ENCODE measurements at regions not wholly inside any gene's neighbourhood (a gene's known extent, or its start where the extent isn't known, plus 50 kb on each side); places are given as distances from the start of the nearest gene placed in this dataset.

GRCh38 chr4:92112805-92113204, 191.0 kb upstream of the GRID2 start:
- H3K9ac ChIP-seq (ENCODE audit: low read depth in 1 of 2, low read length in 2 of 2): no peak overlapping the region
- TF ChIP-seq MAX (IDR thresholded peaks at IDR 0.05): no peak
- no peak for TF ChIP-seq ATF3 (IDR thresholded peaks at IDR 0.05)
- no peak for TF ChIP-seq GABPA (IDR thresholded peaks at IDR 0.05 in 1 of 2, conservative IDR thresholded peaks at IDR 0.05 in 1 of 2)
- TF ChIP-seq JUND (IDR thresholded peaks at IDR 0.05): no peak
- TF ChIP-seq REST (IDR thresholded peaks at IDR 0.05): no peak
- no peak for TF ChIP-seq SP1 (IDR thresholded peaks at IDR 0.05)
- TF ChIP-seq RXRA (IDR thresholded peaks at IDR 0.05): no peak
- no peak for TF ChIP-seq HNF4A (conservative IDR thresholded peaks at IDR 0.05)
- no peak for TF ChIP-seq NR2F2 (IDR thresholded peaks at IDR 0.05)
- TF ChIP-seq EGR1 (IDR thresholded peaks at IDR 0.05; ENCODE audit: low read depth in 2 of 2): no peak
- no peak for TF ChIP-seq ZBTB33 (IDR thresholded peaks at IDR 0.05)
- no peak for TF ChIP-seq RAD21 (IDR thresholded peaks at IDR 0.05)
- no peak for TF ChIP-seq HNF4G (IDR thresholded peaks at IDR 0.05)
- no peak for TF ChIP-seq FOXA2 (IDR thresholded peaks at IDR 0.05)
- TF ChIP-seq YY1 (IDR thresholded peaks at IDR 0.05): no peak
- WGBS: 70% methylated on average over 2 of the region's 2 CpGs

GRCh38 chr4:92120810-92121498, 182.8 kb upstream of the GRID2 start:
- Histone ChIP-seq H3K27ac (ENCODE audit: low read depth in 1 of 2, low read length in 2 of 2) (no peak overlapping the region), H3K4me1 (ENCODE audit: control insufficient read depth in 4 of 4, insufficient read depth in 4 of 4, low read length in 3 of 4) (no peaks in the 10 kb centered on the region), H3K9me3 (ENCODE audit: control insufficient read depth in 4 of 4, low read length in 3 of 4) (no peaks in the 10 kb centered on the region), H3K4me3 (ENCODE audit: low read depth in 1 of 3, low read length in 3 of 3) (no peak overlapping the region), H3K27me3 (ENCODE audit: control insufficient read depth in 4 of 4, insufficient read depth in 4 of 4, low read length in 3 of 4) (no peaks in the 10 kb centered on the region), H3K36me3 (ENCODE audit: control insufficient read depth in 4 of 4, insufficient read depth in 3 of 4, low read depth in 1 of 4, low read length in 3 of 4) (no peaks in the 10 kb centered on the region), H3K9ac (ENCODE audit: low read depth in 1 of 2, low read length in 2 of 2) (no peak overlapping the region)
- TF ChIP-seq CTCF (IDR thresholded peaks at IDR 0.05; ENCODE audit: low read depth, low read length, missing input control): no peak
- no peak for TF ChIP-seq RXRA (IDR thresholded peaks at IDR 0.05)
- TF ChIP-seq NR2F2 (IDR thresholded peaks at IDR 0.05): no peak
- TF ChIP-seq JUND (IDR thresholded peaks at IDR 0.05): no peak
- TF ChIP-seq EGR1 (IDR thresholded peaks at IDR 0.05; ENCODE audit: low read depth in 2 of 2): no peak
- no peak for TF ChIP-seq GABPA (IDR thresholded peaks at IDR 0.05 in 1 of 2, conservative IDR thresholded peaks at IDR 0.05 in 1 of 2)
- no peak for TF ChIP-seq SP1 (IDR thresholded peaks at IDR 0.05)
- TF ChIP-seq ATF3 (IDR thresholded peaks at IDR 0.05): no peak
- no peak for TF ChIP-seq HNF4A (conservative IDR thresholded peaks at IDR 0.05)
- no peak for TF ChIP-seq FOXA2 (IDR thresholded peaks at IDR 0.05)
- no peak for TF ChIP-seq FOXA1 (IDR thresholded peaks at IDR 0.05)
- TF ChIP-seq HNF4G (IDR thresholded peaks at IDR 0.05): no peak
- TF ChIP-seq ZBTB33 (IDR thresholded peaks at IDR 0.05): no peak
- no peak for DNase-seq (ENCODE audit: low spot score)
- WGBS: 70% methylated on average over 6 of the region's 6 CpGs

More at GRCh38 chr4:92112805-92113204, 191.0 kb upstream of the GRID2 start:
- H3K4me1 ChIP-seq (ENCODE audit: control insufficient read depth in 4 of 4, insufficient read depth in 4 of 4, low read length in 3 of 4): no peaks in the 10 kb centered on the region
- no peak overlapping the region for H3K4me3 ChIP-seq (ENCODE audit: low read depth in 1 of 3, low read length in 3 of 3)
- H3K27ac ChIP-seq (ENCODE audit: low read depth in 1 of 2, low read length in 2 of 2): no peak overlapping the region
- H3K36me3 ChIP-seq (ENCODE audit: control insufficient read depth in 4 of 4, insufficient read depth in 3 of 4, low read depth in 1 of 4, low read length in 3 of 4): no peaks in the 10 kb centered on the region
- H3K27me3 ChIP-seq (ENCODE audit: control insufficient read depth in 4 of 4, insufficient read depth in 4 of 4, low read length in 3 of 4): no peaks in the 10 kb centered on the region
- no peaks in the 10 kb centered on the region for H3K9me3 ChIP-seq (ENCODE audit: control insufficient read depth in 4 of 4, low read length in 3 of 4)
- no peak for DNase-seq (ENCODE audit: low spot score)
